Type B pancreatic cell (in vitro differentiated cells): ENCODE measurements at regions not wholly inside any gene's neighbourhood (a gene's known extent, or its start where the extent isn't known, plus 50 kb on each side); places are given as distances from the start of the nearest gene placed in this dataset.

Experiments used
- DNase-seq: peaks from one replicate; pipeline ENCODE4 v3.0.0; 2021; ENCODE audit warnings: mixed read lengths; ENCODE audit not compliant: unreplicated experiment; ENCODE audit errors: extremely low spot score
- H3K27ac Mint-ChIP-seq: 2 replicates; pipeline ENCODE4 v1.8.0; 2021; ENCODE audit warnings: mild to moderate bottlenecking, mixed read lengths
- H3K27me3 Mint-ChIP-seq: 2 replicates; pipeline ENCODE4 v1.8.0; 2021; ENCODE audit warnings: mixed read lengths
- H3K36me3 Mint-ChIP-seq: 2 replicates; pipeline ENCODE4 v1.8.0; 2021; ENCODE audit warnings: mixed read lengths
- H3K4me1 Mint-ChIP-seq: one replicate; pipeline ENCODE4 v1.8.0; 2021; ENCODE audit warnings: mixed read lengths; ENCODE audit not compliant: unreplicated experiment
- H3K4me3 Mint-ChIP-seq: 2 replicates; pipeline ENCODE4 v1.8.0; 2021; ENCODE audit warnings: mild to moderate bottlenecking, mixed read lengths
- H3K9me3 Mint-ChIP-seq: 2 replicates; pipeline ENCODE4 v1.8.0; 2021; ENCODE audit warnings: mixed read lengths
- TF ChIP-seq, protein P1 (sequence below): fragments of 200-600 bp; sonication (generic); conservative IDR thresholded peaks from 2 replicates; pipeline ENCODE4 v1.5.0; 2021; ENCODE audit warnings: antibody characterized with exemption, mild to moderate bottlenecking

DNA sequence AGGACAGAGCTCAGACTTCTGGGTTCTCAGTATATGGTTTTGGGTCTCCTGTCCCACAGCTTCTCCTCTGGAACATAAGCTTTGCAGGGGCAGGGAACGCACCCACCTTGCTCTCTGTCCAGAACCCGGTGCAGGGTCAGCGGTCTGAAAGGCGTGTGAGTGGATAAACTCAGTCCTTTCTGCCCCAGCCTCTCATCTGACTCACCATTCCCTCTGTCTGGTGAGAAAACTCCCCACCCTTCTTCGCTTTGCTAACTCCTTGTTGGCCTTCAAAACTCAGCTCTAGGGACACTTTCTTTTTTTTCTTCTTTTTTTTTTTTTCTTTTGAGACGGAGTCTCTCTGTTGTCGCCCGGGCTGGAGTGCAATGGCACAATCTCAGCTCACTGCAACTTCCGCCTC lies 68.9 kb upstream of the NUP50 start:
- Mint-ChIP-seq H3K9me3 (no peaks in the 10 kb centered on the region), H3K27me3 (peaks cover 35% of the 10 kb centered on the region), H3K36me3 (no peaks in the 10 kb centered on the region), H3K4me3 (no peak overlapping the region), H3K4me1 (peaks cover 8% of the 10 kb centered on the region), H3K27ac (no peak overlapping the region)
- DNase-seq, result no peak
- TF ChIP-seq, protein P1, sequence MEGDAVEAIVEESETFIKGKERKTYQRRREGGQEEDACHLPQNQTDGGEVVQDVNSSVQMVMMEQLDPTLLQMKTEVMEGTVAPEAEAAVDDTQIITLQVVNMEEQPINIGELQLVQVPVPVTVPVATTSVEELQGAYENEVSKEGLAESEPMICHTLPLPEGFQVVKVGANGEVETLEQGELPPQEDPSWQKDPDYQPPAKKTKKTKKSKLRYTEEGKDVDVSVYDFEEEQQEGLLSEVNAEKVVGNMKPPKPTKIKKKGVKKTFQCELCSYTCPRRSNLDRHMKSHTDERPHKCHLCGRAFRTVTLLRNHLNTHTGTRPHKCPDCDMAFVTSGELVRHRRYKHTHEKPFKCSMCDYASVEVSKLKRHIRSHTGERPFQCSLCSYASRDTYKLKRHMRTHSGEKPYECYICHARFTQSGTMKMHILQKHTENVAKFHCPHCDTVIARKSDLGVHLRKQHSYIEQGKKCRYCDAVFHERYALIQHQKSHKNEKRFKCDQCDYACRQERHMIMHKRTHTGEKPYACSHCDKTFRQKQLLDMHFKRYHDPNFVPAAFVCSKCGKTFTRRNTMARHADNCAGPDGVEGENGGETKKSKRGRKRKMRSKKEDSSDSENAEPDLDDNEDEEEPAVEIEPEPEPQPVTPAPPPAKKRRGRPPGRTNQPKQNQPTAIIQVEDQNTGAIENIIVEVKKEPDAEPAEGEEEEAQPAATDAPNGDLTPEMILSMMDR, result no peak

DNA sequence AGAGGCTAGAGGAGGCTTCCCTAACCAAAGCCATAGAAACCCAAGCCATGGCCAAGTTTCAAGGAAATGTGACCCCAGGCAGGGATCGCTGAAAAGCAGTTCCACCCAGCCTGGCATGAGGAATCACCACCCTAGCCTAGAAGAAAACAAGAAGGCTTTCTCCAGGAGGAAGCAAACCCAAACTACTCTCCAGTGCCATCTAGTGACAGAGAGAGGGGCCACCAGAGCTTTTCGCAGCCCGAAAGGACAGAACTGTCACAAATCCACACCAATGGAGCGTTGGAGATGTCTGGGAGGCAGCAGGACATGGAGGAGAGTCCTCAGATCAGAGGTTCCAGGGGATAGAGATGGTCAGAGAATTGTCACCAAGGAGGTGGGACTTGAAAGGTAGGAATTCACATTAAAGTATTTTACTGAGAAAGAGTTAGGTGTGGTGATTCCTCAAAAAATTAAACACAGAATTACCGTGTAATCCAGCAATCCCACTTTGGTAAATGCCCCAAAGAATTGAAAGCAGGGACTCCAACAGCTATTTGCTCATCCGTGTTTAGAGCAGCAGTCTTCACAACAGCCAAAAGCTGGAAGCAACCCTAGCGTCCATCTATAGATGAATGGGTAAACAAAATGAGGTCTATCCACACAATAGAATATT lies 67.3 kb upstream of the NUP50 start:
- Mint-ChIP-seq H3K4me1 (peaks cover 4% of the 10 kb centered on the region), H3K27me3 (peaks cover 30% of the 10 kb centered on the region), H3K9me3 (no peaks in the 10 kb centered on the region), H3K27ac (no peak overlapping the region), H3K4me3 (no peak overlapping the region), H3K36me3 (no peaks in the 10 kb centered on the region)
- no peak for DNase-seq
- TF ChIP-seq, protein P1, result peak; percentile 87

DNA sequence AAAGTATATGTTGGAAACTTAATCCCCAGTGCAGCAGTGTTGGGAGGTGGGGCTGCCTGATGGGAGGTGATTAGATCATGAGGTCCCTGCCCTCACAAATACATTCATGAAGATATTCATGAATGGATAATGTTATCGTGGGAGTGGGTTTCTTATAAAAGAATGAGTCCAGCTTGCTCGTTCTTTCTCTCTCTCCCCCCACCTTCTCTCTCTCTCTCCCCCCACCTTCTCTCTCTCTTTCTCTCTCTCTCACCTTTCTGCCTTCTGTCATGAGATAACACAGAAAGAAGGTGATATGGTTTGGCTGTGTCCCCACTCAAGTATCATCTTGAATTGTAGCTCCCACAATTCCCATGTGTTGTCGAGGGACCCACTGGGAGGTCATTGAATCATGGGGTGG lies 66.7 kb upstream of the NUP50 start:
- Mint-ChIP-seq H3K27me3 (peaks cover 36% of the 10 kb centered on the region), H3K36me3 (no peaks in the 10 kb centered on the region)
- TF ChIP-seq, protein P1, result no peak

DNA sequence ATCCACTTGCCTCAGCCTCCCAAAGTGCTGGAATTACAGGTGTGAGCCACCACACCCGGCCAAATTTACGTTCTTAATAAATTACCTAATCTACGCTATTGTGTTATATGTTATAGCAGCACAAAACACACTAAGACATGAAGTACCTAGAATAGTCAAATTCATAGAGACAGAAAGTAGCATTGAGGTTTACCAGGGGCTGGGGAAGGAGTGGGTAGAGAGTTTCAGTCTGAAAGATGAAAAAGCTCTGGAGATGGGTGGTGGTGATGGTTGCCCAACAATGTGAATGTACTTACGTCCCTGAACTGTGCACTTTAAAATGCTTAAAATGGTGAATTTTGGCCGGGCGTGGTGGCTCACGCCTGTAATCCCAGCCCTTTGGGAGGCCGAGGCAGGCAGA lies 65.7 kb upstream of the NUP50 start:
- no peak for DNase-seq
- TF ChIP-seq, protein P1, result no peak
- H3K4me3 Mint-ChIP-seq, result no peak overlapping the region
- peaks cover 4% of the 10 kb centered on the region for H3K4me1 Mint-ChIP-seq
- H3K27ac Mint-ChIP-seq, result no peak overlapping the region
- H3K9me3 Mint-ChIP-seq, result no peaks in the 10 kb centered on the region
- peaks cover 36% of the 10 kb centered on the region for H3K27me3 Mint-ChIP-seq
- H3K36me3 Mint-ChIP-seq, result no peaks in the 10 kb centered on the region

More for the DNA sequence above, 66.7 kb upstream of the NUP50 start:
- peaks cover 4% of the 10 kb centered on the region for H3K4me1 Mint-ChIP-seq
- H3K4me3 Mint-ChIP-seq, result no peak overlapping the region
- no peaks in the 10 kb centered on the region for H3K9me3 Mint-ChIP-seq
- no peak overlapping the region for H3K27ac Mint-ChIP-seq
- DNase-seq, result no peak

DNA sequence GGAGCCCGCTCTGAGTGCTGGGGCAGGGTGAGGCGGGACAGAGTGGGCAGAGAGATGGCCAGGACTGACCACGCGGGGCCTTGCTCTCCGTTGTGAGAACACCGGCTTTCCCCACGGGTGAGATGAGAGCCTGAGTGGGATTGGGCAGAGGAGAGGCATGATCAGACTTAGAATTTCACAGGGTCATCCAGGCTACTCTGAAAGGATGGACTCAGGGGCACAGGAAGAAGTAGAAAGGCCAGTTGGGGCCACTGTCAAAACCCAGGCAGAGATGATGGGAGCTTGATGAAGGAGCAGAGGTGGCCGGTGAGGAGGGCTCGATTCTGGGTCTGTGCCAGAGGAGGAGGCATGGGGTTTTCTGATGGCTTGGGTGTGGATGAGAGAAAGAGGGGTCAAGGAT lies 63.8 kb upstream of the NUP50 start:
- Mint-ChIP-seq H3K4me3 (no peak overlapping the region), H3K4me1 (peaks cover 4% of the 10 kb centered on the region), H3K36me3 (no peaks in the 10 kb centered on the region), H3K27me3 (peaks cover 30% of the 10 kb centered on the region), H3K27ac (no peak overlapping the region), H3K9me3 (no peaks in the 10 kb centered on the region)
- TF ChIP-seq, protein P1, result no peak
- no peak for DNase-seq
